ENCODE measurements at regions not wholly inside any gene's neighbourhood (a gene's known extent, or its start where the extent isn't known, plus 50 kb on each side); places are given as distances from the start of the nearest gene placed in this dataset.

DNA sequence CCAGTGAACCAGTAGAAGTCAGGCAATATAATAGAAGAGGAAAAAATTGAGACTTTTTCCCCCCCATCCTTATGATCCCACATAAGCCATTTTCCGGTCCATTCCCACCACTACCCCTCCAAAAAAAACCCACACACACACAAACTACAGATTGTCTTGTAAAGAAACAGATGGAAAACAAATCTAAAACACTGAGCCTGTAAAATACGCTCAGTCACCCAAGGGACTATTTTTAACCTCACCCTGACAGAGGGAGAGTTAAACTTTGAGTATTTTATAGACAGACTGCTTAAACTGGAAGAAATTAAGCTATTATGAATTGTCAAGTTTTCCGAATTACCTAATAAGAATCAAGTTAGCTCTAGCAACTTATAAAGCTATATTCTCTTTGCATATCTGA, 471.8 kb upstream of the C9orf72 start (continued):
- no peak for TF ChIP-seq RNF2 (IDR thresholded peaks at IDR 0.05; ENCODE audit: borderline replicate concordance, low read depth, low read length, missing control alignments, poor library complexity, severe bottlenecking)
- TF ChIP-seq RXRA (IDR thresholded peaks at IDR 0.05; ENCODE audit: insufficient read depth, low read depth, low read length) = no peak
- TF ChIP-seq ZNF274 (IDR thresholded peaks at IDR 0.05; ENCODE audit: borderline replicate concordance, extremely low read depth, low read length) = no peak
- TF ChIP-seq JUND (IDR thresholded peaks at IDR 0.05; ENCODE audit: low read length) = no peak
